ENCODE measurements at regions not wholly inside any gene's neighbourhood (a gene's known extent, or its start where the extent isn't known, plus 50 kb on each side); places are given as distances from the start of the nearest gene placed in this dataset.

- TF ChIP-seq CTCF (IDR thresholded peaks at IDR 0.05; ENCODE audit: low read depth, low read length, missing control alignments), result no peak
- DNase-seq (ENCODE audit: extremely low read depth, low read depth), result no peak
Measured at GRCh38 chr10:3684891-3685290, 100.1 kb downstream of the KLF6 start.

GRCh38 chr10:3683560-3683959, 101.4 kb downstream of the KLF6 start:
- H3K4me3 ChIP-seq (replicated peaks; ENCODE audit: low read depth, low read length), result no peak overlapping the region
- no peak for TF ChIP-seq CTCF (IDR thresholded peaks at IDR 0.05; ENCODE audit: low read depth, low read length, missing control alignments)
- no peak for DNase-seq (ENCODE audit: extremely low read depth, low read depth)

More at GRCh38 chr10:3684891-3685290, 100.1 kb downstream of the KLF6 start:
- H3K4me3 ChIP-seq (replicated peaks; ENCODE audit: low read depth, low read length), result no peak overlapping the region

GRCh38 chr10:3682745-3683144, 102.3 kb downstream of the KLF6 start:
- no peak overlapping the region for H3K4me3 ChIP-seq (replicated peaks; ENCODE audit: low read depth, low read length)
- no peak for DNase-seq (ENCODE audit: extremely low read depth, low read depth)
- no peak for TF ChIP-seq CTCF (IDR thresholded peaks at IDR 0.05; ENCODE audit: low read depth, low read length, missing control alignments)

- no peak for TF ChIP-seq CTCF (IDR thresholded peaks at IDR 0.05; ENCODE audit: low read depth, low read length, missing control alignments)
- DNase-seq (ENCODE audit: extremely low read depth, low read depth), result no peak
- no peak overlapping the region for H3K4me3 ChIP-seq (replicated peaks; ENCODE audit: low read depth, low read length)
Measured at GRCh38 chr10:3681642-3682554, 103.1 kb downstream of the KLF6 start.

- no peak for TF ChIP-seq CTCF (IDR thresholded peaks at IDR 0.05; ENCODE audit: low read depth, low read length, missing control alignments)
- no peak for DNase-seq (ENCODE audit: extremely low read depth, low read depth)
- H3K4me3 ChIP-seq (replicated peaks; ENCODE audit: low read depth, low read length), result no peak overlapping the region
Measured at GRCh38 chr10:3679950-3680629, 104.9 kb downstream of the KLF6 start.

GRCh38 chr10:3678629-3679227, 106.3 kb downstream of the KLF6 start:
- no peak overlapping the region for H3K4me3 ChIP-seq (replicated peaks; ENCODE audit: low read depth, low read length)
- no peak for TF ChIP-seq CTCF (IDR thresholded peaks at IDR 0.05; ENCODE audit: low read depth, low read length, missing control alignments)
- no peak for DNase-seq (ENCODE audit: extremely low read depth, low read depth)
